GM12865 (cell line): ENCODE measurements at regions not wholly inside any gene's neighbourhood (a gene's known extent, or its start where the extent isn't known, plus 50 kb on each side); places are given as distances from the start of the nearest gene placed in this dataset.

Experiments
- DNase-seq: peaks from one replicate; pipeline ENCODE4 v3.0.0; 2010; ENCODE audit warnings: low read depth
- H3K4me3 ChIP-seq: 2 replicates; pipeline ENCODE4 v1.5.1; 2011; ENCODE audit warnings: mild to moderate bottlenecking, low read depth, low read length, control low read depth
- CTCF ChIP-seq: IDR thresholded peaks from 2 replicates; pipeline ENCODE4 v1.5.1; 2011; ENCODE audit warnings: low read length, control low read depth, low read depth, inconsistent platforms; ENCODE audit not compliant: insufficient read depth; ENCODE audit errors: missing control alignments

GRCh38 chrX:25356456-25356855 lies 340.7 kb upstream of the ARX start:
- H3K4me3 ChIP-seq, result no peak overlapping the region
- no peak for DNase-seq
- TF ChIP-seq CTCF, result no peak

DNA sequence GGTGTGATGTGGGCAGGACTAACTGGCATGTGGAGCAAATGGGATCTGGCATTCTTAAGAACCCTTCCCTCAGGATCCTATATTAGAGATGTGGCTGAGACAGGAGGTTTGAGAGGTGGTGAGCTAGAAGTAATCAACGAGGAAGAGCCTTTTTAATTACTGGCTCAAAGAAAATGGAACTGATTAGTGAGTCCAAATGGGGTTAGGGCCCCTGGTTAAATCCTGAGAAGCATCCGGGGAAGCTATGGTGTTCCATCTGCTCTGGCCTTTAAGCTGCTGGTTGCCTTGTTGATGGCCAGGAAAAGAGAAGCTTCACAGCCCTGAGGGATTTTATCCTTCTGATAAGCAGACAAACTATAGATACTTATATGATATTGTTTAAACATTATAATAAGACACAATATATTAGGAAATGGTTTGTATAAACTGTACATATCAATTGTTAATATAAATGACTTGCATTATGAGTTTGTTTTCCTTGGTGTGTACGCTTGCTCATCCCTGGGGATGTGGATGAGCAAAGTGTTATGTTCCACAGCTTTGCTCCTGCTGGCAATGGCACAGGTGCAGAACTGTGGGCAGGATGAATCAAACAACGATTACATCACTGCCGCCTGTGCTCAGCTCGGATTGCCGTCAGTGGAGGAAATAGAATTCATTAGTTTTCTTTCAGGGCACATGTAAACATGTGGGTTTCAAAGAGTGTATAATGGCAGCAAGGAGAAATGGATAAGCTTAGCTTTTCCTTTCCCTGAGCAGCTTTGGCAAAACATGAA lies 328.6 kb upstream of the ARX start:
- H3K4me3 ChIP-seq, result no peak overlapping the region
- no peak for TF ChIP-seq CTCF
- DNase-seq, result no peak

- DNase-seq, result no peak
- no peak for TF ChIP-seq CTCF
- H3K4me3 ChIP-seq, result no peak overlapping the region
These were observed 327.3 kb upstream of the ARX start for GRCh38 chrX:25343060-25343459.

DNA sequence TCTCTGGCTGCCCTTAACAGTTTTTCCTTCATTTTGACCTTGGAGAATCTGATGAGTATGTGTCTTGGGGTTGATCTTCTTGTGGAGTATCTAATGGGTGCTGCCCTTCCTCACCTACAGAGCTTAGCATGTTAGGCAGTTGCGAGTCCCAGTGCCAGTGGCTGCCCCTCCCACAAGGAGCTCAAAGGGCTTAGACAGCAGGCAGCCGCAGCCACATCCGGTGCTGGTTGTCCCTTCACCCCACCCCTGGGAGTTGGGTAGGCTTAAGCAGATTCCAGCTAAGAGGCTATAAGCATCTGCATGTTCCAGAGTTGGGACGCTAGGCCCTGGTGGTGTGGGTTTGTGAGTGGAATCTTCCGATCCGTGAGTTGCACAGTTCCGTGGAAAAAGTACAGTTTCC lies 322.1 kb upstream of the ARX start:
- DNase-seq, result no peak
- no peak for TF ChIP-seq CTCF
- H3K4me3 ChIP-seq, result no peak overlapping the region

- TF ChIP-seq CTCF, result no peak
- no peak for DNase-seq
- H3K4me3 ChIP-seq, result no peak overlapping the region
These were observed 285.2 kb upstream of the ARX start for GRCh38 chrX:25300994-25301393.

GRCh38 chrX:25296850-25297249 lies 281.1 kb upstream of the ARX start:
- no peak for DNase-seq
- H3K4me3 ChIP-seq, result no peak overlapping the region
- TF ChIP-seq CTCF, result no peak

DNA sequence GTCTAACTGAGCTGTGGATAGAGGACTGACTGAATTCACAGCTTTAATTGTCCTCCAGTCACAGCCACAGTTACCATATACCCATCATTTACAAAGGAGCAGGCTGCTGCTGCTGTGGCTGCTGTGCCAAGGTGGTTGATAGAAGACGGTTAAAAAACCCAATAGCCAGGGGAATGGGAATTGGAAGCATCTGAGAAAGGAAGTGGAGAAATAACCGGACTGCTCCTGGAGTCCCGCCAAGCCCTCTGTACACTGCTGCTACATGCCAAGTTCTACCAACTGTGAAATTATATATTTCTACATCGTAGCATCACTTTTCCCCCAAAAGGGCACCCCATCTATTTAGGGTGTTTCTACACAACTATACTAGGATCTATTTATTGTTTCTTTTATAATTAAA lies 279.7 kb upstream of the ARX start:
- TF ChIP-seq CTCF, result no peak
- DNase-seq, result no peak
- H3K4me3 ChIP-seq, result no peak overlapping the region
